Gastroesophageal sphincter (tissue), 3 donors: ENCODE measurements at regions not wholly inside any gene's neighbourhood (a gene's known extent, or its start where the extent isn't known, plus 50 kb on each side); places are given as distances from the start of the nearest gene placed in this dataset.

Source experiments
- CTCF ChIP-seq, 4 experiments: fragments of 200-600 bp in 2 of 4; fragments of 450-650 bp in 2 of 4; sonication (generic) in 1 of 4; IDR thresholded peaks; one replicate each; pipeline ENCODE4 v1.5.1; 2017 to 2019; ENCODE audit warnings: antibody characterized with exemption in 4 of 4, mild to moderate bottlenecking in 2 of 4, moderate library complexity in 2 of 4
- EP300 ChIP-seq: sonication (generic); formaldehyde crosslinking; IDR thresholded peaks from one replicate; pipeline ENCODE4 v1.6.1; 2017; ENCODE audit warnings: antibody characterized with exemption, mild to moderate bottlenecking
- POLR2A ChIP-seq, 2 donors: fragments of 450-650 bp; IDR thresholded peaks; one replicate each; pipeline ENCODE4 v1.6.1; 2017; ENCODE audit warnings: antibody characterized with exemption in 2 of 2, mild to moderate bottlenecking in 2 of 2, moderate library complexity in 1 of 2

GRCh38 chr22:49426618-49427266 is 400.9 kb downstream of the BRD1 start:
- no peak for TF ChIP-seq POLR2A (IDR thresholded peaks at IDR 0.05)
- TF ChIP-seq CTCF (IDR thresholded peaks at IDR 0.05) = no peak
- no peak for TF ChIP-seq EP300
